OCI-M1 (cell line): ENCODE measurements at regions not wholly inside any gene's neighbourhood (a gene's known extent, or its start where the extent isn't known, plus 50 kb on each side); places are given as distances from the start of the nearest gene placed in this dataset.
"Not testable (repeated sequence)": the region's sequence is repeated elsewhere in the genome, so short reads cannot be mapped to it uniquely, and the experiment has no call there.

Experiments used
- DNase-seq: peaks from one replicate; lab custom pipeline; 2025; lab: John Stamatoyannopoulos, UW

- no peak for DNase-seq
These were observed 70.9 kb upstream of the N4BP1 start for GRCh38 chr16:48680881-48681280.

- no peak for DNase-seq
These were observed 66.9 kb upstream of the N4BP1 start for GRCh38 chr16:48676836-48677235.

DNA sequence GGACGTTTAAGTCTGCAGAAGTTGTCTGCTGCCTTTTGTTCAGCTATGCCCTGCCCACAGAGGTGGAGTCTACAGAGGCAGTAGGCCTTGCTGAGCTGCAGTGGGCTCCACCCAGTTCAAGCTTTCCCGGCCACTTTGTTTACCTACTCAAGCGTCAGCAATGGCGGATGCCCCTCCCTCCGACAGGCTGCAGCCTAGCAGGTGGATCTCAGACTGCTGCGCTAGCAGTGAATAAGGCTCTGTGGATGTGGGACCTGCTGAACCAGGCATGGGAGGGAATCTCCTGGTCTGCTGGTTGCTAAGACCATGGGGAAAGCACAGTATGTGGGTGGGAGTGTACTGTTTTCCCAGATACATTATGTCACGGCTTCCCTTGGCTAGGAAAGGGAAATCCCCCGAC lies 58.2 kb upstream of the N4BP1 start:
- DNase-seq: not testable (repeated sequence)

- no peak for DNase-seq
These were observed 50.0 kb upstream of the N4BP1 start for GRCh38 chr16:48659940-48660339.
